Erythroblast (primary cell): ENCODE measurements at regions not wholly inside any gene's neighbourhood (a gene's known extent, or its start where the extent isn't known, plus 50 kb on each side); places are given as distances from the start of the nearest gene placed in this dataset.

Experiments used
- GATA1 ChIP-seq: IDR thresholded peaks from 2 replicates; pipeline ENCODE4 v1.6.1; 2011; ENCODE audit warnings: low read depth, mild to moderate bottlenecking, control low read depth, low read length, moderate library complexity
- POLR2A ChIP-seq: IDR thresholded peaks from 2 replicates; pipeline ENCODE4 v1.6.1; 2011; ENCODE audit warnings: mild to moderate bottlenecking, low read length

- TF ChIP-seq POLR2A: no peak
- no peak for TF ChIP-seq GATA1
Measured at GRCh38 chr10:107915215-107915610, 750.7 kb upstream of the SORCS1 start.
